ENCODE measurements at regions not wholly inside any gene's neighbourhood (a gene's known extent, or its start where the extent isn't known, plus 50 kb on each side); places are given as distances from the start of the nearest gene placed in this dataset.

DNA sequence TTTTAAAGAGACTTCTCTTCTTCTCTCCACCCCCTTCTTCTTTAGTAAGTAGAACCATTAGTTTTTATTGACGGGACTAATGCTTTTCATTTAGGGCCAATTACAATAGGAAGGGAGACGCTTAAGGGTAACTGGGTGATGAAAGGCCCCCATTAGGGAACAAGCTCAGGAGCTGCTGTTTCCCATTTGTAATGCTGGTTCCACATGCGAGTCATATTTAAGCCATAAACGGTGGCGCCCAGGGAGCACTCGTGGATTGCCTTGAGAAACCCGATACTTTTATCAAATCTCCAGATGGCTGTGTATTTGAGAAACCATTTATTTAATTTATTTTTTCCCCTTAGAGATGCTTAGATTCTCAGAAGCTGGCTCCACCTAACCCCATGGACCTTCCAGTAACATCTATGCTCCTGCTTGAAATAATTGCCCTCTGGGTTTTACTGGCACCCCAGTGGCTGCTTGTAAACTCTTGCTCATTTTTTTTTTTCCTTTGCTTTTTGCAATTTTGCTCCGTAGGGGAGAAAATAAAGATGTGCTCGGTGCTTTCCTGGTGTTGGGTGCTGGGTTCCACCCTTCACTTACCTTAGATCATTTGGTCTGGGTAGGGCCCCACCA, 124.2 kb upstream of the MSX1 start:
- DNase-seq, result peak; percentile 61 to 87

GRCh38 chr4:4734425-4734824, 125.0 kb upstream of the MSX1 start:
- peak in 1 of 2 experiments; percentile 35 for DNase-seq

DNA sequence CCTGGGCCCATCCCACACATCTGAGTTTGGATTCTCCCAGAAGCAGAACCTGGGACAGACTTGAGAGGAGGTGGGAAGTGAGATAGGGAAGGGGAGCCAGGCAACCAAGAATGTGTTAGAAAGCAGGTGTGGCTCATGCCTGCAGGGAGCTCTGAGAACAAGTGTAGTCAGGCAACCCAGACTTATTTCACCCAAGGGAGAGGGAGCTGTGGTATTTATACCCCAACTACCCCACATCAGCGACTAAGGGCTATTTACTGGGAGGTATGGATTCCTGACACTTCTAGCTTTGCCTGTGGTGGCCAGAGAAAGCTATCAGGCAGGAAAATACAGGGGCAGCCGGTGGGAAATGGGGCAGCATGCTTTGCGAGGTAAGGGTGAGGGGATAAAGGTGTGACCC, 125.8 kb upstream of the MSX1 start:
- no peak for DNase-seq

DNA sequence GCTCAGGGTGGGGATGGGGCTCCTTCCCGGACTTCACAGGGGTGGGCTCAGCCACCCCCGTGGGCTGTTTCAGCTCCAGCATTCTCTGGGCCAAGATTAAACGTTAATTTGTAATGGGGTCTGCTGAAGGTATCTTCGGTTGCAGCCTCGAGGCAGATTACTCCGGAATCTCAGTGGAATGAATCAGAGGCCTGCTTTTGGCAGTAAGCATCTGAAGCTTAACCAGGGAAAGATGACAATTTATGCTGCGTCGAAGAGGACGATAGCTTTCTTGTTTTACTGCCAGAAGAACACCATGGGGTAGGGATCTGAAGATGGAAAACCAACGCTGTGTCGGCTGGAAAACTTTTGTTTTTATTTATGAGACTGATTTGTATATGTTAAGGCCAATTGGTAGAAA, 129.2 kb upstream of the MSX1 start:
- no peak for DNase-seq

GRCh38 chr4:4729206-4729605, 130.3 kb upstream of the MSX1 start:
- no peak for DNase-seq

DNA sequence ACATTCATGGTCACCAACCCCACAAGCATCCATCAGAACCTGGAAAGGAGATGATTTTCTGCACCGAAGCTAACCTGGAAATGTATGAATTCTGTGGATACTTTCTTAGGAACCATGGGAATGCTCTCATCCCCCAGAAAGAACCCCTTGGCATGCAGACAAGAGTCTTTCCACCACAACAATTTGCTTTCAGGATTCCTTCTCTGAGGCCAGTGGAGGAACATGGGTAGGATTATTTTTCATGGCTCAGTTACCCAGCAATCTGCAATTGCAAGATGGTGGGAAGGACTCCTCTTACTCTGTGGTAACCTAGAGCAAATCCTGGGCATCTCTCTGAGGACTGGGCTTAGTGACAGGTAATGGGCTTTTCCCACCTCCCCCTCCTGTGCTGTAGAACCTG, 131.9 kb upstream of the MSX1 start:
- DNase-seq, result no peak

- DNase-seq, result no peak
Observed at GRCh38 chr4:4726051-4726450, 133.4 kb upstream of the MSX1 start.

- no peak for DNase-seq
Observed at GRCh38 chr4:4724321-4724720, 135.1 kb upstream of the MSX1 start.

DNA sequence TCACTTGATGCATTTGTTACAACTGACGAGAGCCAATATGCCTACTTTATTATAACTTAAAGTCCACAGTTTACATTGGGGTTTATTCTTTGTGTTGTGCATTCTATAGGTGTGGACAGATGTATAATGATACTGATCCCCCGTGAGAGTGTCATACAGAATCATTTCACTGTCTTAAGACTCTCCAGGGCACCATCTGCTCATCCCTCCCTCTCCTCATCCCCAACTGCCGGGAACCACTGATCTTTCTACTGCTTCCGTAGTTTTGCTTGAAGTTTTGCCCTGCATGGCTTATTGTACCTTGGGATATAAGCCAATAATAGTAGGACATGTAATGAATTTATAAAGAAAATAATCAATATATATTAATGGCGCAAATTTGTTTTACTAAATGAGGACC, 137.8 kb upstream of the MSX1 start:
- peak; percentile 84 to 95 for DNase-seq

DNA sequence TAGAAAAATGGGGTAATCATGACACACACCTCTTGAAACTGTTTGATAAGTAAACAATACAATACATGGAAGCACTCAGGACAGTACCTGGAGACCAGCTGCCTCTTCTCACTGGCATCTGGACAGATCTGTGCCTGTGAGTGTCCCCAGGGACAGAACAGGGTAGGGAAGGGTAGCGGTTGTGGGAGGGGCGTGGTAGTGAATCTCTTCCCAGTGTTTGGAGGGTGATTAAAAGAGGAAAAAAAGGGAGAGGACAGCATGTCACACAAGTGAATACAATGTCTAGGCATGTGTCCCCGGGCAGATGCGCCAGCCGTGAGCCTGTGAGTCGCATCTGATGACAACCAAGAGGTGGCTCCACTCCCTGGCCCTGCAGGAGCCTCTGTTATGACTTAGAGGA, 138.8 kb upstream of the MSX1 start:
- peak; percentile 98 to 99 for DNase-seq

- peak; percentile 36 to 67 for DNase-seq
Observed at GRCh38 chr4:4719436-4719835, 140.0 kb upstream of the MSX1 start.

DNA sequence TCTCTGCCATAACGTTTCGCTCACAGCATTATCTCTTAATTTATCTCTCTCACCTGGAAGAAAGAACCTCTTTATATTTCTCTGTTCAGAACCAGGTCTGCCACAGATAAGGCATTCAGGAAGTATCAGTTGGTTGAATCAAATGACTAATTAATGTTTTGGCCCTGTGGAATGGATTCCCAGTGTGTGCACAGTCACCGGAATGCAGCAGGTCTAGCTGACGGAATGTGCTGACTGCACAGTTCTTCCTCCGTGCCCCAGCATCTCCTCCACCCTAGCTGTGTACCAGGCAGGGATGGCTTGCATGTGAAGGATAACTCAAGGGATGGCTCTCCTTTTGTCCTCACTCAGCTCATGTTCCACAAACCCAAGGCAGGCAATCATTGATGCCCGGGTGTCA, 141.8 kb upstream of the MSX1 start:
- DNase-seq, result no peak

DNA sequence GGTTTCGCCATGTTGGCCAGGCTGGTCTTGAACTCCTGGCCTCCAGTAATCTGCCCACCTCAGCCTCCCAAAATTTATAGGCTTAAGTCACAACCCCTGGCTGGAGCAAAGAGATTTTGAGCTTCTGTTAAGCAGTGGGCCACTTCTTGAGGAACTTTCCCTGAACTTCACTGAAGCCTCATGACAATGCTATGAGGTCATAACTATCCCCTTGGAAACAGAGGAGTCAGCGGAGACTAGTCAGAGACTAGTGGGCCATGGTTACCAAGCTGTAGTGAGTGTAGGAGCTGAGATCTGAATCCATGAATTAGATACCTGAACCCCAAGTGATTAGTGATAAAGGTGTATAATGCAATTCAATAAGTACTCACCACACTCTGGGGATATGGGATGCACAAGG, 145.1 kb upstream of the MSX1 start:
- no peak for DNase-seq

- no peak for DNase-seq
Observed at GRCh38 chr4:4712800-4713528, 146.5 kb upstream of the MSX1 start.

- DNase-seq, result no peak
Observed at GRCh38 chr4:4711902-4712301, 147.6 kb upstream of the MSX1 start.

- no peak for DNase-seq
Observed at GRCh38 chr4:4709736-4710135, 149.7 kb upstream of the MSX1 start.

DNA sequence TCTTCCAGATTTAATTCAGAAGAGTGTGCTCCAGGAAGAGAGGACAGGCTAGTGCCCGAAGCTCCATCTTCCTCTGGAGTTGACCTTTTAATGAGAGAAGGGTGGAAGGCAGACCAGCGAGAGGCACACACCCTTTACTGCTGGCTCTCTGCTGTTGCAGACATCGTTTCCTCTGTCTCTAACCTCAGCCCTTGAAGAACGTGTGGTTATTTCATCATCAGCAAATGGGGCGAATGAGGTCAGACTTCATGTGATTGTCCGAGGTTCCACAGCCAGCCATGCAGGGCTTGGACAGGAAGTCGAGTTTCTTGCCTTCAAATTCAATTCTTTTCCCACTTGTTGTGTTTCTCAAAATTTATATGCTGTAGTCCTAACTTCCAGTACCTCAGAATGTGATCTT, 155.2 kb upstream of the MSX1 start:
- no peak for DNase-seq

- no peak for DNase-seq
Observed at GRCh38 chr4:4697584-4697983, 155.7 kb upstream of the STX18 start.

DNA sequence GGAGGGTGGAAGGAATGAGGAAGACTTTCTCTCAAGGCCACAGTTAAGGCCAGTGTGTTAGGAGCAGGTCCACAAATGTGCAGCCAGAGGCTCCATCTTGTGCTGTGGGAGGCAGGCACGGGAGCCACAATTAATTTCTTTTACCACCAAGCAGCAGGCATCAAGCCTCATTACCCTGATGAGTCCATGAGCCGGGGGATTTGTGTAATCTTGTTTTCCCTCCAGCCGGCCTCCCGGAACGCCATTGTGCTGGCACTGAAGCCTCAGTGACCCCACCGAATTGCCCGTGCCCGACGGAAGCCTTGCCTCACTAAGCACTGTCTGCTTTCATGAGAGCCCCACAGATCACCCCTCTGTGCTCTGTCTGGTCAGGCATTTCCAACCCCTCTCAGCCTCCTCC, 154.7 kb upstream of the STX18 start:
- DNase-seq, result no peak

DNA sequence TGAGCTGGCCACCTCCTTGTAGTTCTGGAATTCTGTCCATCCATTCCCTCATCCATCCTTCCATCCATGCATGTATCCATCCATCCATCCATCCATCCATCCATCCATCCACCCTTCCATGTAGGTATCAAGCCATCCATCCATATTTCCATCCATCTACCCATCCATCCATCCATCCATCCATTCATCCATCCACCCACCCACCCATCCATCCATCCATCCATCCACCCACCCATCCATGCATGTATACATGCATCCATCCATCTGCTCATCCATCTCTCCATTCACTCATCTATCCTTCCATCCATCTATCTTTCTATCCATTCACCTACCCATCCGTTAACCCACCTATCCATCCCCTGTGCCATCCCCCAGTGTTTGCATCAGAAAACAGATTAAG, 153.6 kb upstream of the STX18 start:
- no peak for DNase-seq

GRCh38 chr4:4694827-4695226, 153.0 kb upstream of the STX18 start:
- DNase-seq, result no peak

- DNase-seq, result no peak
Observed at GRCh38 chr4:4694296-4694772, 152.5 kb upstream of the STX18 start.

- no peak for DNase-seq
Observed at GRCh38 chr4:4693755-4694295, 152.0 kb upstream of the STX18 start.

- DNase-seq, result no peak
Observed at GRCh38 chr4:4693258-4693657, 151.4 kb upstream of the STX18 start.

- DNase-seq, result no peak
Observed at GRCh38 chr4:4690854-4691253, 149.0 kb upstream of the STX18 start.
